HG02588 (cell line): ENCODE measurements at regions not wholly inside any gene's neighbourhood (a gene's known extent, or its start where the extent isn't known, plus 50 kb on each side); places are given as distances from the start of the nearest gene placed in this dataset.

Experiments used
- ATAC-seq: cut with Tn5 transposase; IDR thresholded peaks from one replicate; pipeline ENCODE4 v1.9.1; 2021; ENCODE audit warnings: mild to moderate bottlenecking, moderate library complexity; ENCODE audit not compliant: unreplicated experiment

DNA sequence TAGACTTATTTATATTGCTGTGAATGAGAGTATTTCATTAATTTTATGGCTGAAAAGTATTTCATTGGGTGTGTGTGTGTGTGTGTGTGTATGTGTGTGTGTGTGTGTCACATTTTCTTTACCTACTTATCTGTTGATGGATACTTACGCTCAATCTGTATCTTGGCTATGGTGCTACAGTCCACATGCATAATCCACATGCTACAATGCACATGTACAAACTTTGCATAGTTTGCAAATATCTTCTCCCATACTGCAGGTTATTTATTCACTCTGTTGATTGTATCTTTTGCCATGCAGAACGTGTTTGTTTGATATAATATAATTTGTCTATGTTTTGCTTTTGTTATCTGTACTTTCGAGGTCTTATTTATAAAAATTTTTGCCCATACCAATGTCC is 167.8 kb downstream of the RAB28 start:
- ATAC-seq, result no peak

DNA sequence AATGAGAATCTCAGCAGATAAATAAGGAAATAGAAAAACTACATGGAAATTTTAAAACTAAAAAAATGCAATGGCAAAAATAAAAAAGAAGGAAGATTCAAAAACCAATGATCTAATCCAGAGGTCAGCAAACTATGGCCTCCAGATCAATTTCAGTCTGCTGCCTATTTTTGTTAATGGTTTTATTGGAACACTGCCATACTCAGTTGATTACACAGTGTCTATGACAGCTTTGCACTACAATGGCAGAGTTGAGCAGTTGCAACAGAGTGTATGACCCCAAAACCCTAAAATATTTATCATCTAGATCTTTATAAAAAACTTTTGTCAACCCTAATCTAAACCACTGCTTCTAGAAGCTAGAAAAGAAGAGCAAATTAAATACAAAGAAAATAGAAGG is 170.3 kb downstream of the RAB28 start:
- no peak for ATAC-seq

DNA sequence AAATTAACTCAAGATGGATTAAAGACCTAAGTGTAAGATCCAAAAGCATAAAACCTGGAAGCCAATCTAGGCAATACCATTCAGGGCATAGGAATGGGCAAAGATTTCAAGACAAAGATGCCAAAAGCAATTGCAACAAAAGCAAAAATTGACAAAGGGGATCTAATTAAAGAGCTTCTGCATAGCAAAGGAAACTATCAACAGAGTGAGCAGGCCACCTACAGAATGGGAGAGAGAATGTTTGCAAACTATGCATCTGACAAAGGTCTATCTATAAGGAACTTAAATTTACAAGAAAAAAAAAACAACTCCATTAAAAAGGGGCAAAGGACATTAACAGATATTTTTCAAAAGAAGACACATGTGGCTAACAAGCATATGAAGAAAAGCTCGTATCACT is 171.9 kb downstream of the RAB28 start:
- no peak for ATAC-seq

DNA sequence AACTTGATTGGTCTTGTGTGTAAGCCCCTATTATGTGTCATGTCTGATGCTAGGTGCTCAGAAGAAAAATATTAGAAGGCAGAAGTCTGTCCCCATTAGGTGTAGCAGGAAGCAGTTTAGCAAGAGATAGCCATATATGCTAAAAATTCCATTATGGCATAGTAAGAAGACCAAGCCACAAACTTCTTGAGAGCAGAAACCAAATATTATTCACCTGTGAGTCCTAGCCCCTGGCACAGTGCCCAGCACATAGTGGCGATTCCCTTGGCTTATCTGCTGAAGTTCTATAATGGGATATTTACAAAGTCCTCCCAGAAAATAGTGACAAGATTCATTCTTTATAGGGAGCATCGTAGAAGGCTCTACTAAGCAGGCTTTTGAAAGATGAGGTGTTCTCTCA is 174.4 kb downstream of the RAB28 start:
- ATAC-seq, result no peak

DNA sequence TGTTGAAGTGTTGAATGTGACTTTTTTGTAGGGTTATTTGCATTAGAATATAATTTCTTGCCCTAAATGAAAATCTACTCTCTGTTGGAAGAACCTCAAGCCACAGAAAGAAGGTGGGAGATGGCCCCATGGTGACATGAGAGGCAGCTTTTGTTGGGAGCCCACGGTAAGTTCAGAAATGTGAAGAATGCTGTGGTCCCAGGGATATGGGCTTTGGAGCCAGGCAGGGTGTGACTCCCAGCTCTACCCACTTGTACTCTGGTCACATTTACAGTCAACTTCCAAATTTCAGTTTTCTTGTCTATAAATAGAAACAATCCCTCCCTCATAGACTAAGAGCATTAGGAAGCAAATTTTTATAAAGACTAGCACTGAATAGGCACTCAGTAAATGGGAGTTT is 177.8 kb downstream of the RAB28 start:
- no peak for ATAC-seq

DNA sequence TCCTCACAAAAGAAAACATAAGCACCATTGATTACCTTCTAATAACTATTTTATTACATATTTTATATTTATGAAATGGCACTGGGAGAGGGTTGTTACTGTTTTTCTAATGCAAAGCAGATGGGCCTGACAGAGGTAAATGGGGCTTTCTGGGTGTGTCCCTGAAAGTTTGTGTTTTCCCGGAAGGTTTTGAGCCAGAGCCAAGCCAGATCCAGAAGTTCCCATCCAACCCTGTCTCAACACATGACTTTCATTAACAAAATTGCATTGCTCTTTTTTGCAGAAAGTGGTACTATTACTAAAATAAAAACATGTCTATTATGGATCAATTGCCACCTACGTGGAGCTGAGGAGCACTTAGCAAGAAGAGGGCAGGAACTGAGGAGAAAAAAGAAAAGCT is 181.3 kb downstream of the RAB28 start:
- no peak for ATAC-seq

DNA sequence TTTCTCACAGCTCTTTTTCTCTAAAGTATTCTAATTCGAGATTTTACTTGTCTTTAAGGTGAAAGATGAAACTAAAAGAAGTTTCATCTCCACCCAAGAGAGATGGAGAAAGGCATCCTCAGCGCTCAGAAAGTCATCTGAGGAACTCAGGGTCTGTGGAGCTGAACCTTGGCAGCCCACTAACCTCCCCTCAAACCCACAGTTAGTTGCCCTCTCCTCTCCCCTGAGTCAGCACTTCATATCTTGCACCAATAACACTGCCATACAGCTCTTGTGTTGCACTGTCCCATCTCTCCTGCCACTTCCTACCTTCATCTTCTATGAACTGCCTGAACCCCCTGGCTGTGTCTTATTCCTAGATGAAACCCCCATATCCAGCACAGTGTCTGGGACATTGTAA is 184.8 kb downstream of the RAB28 start:
- no peak for ATAC-seq

DNA sequence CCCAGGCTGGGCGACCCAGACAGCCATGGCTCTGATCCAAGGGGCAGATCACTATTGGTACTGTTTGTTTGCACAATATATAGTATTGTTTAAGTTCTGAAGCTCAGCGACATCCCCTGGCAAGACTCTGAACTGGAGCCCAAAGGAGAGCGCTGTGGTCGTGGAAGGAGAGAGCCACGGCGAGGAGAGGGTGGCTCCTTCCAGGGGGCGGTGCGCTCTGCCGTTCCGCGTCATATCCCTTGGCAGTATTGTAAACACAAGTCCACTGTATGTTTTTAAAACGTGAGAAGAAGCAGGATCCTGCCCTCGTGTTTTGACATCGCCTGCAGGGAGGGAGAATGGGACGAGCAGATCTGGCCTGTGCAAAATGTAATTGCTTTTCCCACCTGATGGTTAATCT is 185.5 kb downstream of the RAB28 start:
- no peak for ATAC-seq

DNA sequence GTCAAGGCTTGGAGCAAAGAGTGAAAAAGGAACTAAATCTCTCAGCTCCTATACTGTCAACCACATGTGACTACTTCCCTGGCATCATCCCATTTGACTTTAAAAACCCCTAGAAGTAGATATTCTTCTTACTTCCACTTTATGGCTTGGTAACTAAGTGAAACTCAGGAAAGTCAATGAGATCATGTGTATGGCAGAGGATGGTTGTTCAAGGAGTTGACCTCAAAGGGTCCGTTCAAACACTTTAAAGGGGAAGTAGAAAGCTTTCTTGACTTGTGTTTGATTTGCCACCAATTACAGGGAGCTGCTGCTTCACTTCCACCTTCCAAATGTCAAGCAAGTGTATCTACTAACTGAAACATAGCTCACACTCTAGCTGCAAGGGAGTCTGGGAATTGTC is 187.2 kb downstream of the RAB28 start:
- no peak for ATAC-seq

DNA sequence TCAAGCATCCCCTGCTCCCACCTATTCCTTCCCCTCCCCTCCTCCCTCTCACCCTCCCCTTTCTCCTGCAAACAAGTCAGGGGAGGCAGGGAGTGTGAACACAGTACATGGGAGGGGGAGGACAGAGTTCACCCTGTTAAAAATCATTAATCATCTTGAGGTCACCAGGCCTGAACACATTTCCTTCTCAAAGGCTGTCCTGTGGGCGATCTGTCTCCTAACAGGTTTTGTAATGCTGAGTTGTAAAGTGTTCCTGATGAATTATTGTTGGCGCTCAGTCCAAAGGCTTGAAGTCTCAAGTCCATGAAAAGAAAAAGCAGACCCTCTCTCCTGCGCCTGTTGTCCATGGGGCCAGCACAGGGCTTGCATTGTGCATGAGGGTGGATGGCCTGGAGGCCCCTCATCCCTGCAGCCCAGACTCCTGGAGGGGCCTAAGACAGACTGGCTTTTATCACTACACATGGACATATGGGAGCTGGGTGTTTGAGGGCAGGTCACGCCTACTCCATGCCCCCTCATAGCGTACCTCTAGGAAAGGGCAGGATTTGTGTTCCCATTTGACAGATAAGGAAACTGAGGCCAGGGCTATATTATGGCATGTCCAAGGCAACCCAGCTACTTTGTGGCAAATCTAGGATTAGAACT is 189.1 kb downstream of the RAB28 start:
- ATAC-seq, result no peak

DNA sequence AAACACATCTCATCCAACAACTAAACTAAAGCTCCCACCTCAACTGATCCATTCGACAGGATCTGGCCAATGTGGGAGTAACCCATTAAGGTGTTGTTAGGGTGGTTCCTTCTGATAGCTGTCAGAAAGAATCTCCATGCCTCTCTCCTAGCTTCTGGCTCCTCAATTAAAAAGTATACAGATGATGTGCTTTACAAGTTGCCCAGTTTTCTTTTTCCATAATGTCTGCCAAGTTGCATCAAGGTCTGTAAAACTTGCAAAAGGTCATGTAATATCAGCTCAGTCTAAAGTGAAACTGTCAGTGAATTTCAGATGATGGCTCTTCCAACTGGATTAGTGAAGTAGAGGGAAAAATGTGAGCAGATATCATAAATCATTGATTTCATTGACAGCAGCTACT is 191.8 kb downstream of the RAB28 start:
- ATAC-seq, result no peak

DNA sequence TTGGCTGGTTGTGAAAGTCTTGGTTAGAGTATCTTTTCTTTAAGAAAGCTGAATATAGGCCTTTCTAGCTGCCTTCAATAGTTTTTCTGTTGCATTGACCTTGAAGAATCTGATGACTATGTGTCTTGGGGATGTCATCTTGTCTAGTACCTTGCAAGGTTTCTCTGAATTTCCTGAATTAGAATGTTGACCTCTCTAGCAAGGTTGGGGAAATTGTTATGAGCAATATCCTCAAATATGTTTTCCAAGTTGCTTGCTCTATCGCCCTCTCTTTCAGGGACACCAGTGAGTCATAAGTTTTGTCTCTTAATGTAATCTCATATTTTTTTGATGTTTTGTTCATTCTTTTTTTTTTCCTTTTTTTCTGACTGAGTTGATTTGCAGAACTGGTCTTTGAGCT is 194.7 kb downstream of the RAB28 start:
- no peak for ATAC-seq

DNA sequence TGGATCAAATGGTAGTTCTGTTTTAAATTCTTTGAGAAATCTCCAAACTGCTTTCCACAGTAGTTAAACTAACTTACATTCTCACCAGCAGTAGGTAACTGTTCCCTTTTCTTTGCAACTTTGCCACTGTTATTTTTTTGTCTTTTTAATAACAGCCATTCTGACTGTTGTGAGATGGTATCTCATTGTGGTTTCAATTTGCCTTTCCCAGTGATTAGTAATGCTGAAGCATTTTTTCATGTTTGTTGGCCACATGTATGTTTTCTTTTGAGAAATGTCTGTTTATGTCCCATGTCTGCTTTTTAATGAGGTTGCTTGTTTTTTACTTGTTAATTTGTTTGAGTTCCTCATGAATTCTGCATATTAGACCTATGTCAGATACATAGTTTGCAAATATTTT is 198.8 kb downstream of the RAB28 start:
- no peak for ATAC-seq

DNA sequence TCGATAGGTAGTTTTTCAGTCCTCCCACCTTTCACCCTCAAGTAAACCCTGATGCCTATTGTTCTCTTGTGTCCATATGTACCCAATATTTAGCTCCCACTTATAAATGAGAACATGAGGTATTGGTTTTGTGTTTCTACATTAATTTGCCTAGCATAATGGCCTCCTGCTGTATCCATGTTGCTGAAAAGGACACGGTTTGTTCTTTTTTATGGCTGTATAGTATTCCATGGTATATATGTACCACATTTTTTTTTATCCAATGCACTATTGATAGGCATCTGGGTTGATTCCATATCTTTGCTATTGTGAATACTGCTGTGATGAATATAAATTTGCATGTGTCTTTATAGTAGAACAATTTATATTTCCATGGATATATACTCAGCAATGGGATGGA is 199.2 kb downstream of the RAB28 start:
- ATAC-seq, result no peak

DNA sequence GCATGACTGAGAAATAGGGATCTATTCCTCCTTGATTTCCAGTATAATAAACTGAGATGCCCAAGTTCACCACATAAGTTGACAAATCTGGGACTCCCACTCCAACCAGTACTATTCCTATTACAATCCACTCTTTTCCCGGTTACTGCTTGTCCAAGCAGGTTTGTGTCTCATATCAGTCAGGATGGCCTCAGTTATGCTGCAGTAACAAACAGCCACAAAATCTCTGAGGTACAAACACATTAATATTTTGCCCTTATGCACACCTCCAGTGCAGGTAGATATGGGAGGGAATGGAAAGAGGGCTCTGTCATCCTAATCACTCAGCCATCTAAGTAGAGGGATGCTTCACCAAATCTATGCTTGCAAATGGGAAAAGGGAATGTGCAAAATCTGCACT is 207.8 kb downstream of the RAB28 start:
- ATAC-seq, result no peak

DNA sequence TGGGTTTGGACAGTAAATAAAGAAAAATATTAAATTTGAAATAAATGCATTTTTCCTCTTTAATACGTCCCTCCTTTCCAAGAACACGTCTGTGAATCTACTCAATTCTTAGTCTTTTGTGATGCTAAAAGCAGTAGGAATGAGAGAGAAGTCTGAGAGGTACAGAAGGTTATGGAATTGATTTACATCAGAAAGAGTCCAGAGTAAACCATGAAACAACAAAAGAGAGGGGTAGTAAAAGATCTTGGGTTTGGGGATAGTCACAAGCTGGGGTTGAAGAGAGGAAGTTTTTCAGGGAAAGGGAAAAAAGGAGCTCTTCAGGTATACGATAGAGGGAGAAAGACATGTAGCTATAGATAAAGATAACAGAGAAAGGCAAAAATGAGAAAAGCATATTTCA is 215.4 kb downstream of the RAB28 start:
- ATAC-seq, result no peak

DNA sequence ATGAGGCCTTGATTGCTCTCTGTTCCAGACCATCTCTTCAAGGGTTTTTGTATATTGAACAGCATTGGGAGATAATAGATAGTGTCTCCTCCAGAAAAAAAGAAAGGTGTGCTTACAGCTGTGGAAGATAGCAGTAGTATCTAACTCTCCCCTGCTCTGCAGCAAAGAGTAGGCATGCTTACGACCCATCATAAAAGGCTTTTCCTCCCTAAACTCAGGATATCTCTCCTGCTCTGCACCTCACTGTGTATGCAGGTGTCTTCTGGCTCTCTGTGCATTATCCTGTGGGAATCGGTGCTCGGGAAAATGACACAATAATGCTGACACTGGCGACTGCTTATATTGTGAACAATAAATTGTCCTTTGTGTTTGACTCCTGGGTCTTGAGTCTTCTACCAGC is 216.0 kb downstream of the RAB28 start:
- no peak for ATAC-seq

DNA sequence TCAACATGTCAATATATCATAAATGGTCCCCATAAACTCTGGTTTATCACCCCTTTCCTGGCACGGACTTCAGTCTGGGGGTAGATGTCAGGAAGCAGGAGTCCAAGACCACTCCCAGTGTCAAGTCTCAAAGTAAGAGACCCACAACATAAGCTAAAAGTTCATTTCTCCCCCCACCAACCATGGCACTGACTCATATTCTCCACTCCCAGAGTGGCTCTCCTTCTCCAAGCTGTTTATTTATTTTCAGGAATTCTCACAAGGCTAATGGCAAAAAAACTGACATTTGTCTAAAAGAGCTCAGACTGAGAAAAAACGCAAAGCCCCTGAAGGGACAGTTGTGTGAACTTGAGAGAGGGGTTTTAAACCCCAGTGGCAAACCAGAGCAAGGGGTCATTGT is 217.0 kb downstream of the RAB28 start:
- no peak for ATAC-seq

DNA sequence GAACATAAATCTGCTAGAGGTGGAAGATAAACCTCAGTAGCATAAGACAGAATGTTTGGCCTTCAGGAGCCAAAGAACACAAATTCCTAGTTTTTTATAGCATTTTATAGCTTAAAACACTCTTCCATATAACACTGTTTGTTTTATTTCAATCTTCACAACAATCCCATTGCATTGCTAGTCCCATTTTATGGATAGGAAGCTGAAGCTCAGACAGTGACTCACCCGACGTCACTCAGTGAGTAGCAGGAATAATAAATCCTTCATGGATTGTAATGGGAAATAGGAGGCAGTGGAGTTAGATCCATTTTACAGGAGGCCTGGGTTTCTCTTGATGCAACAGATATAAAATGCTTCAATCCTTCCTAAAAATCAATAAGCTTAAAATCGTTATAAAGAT is 217.5 kb downstream of the RAB28 start:
- no peak for ATAC-seq

DNA sequence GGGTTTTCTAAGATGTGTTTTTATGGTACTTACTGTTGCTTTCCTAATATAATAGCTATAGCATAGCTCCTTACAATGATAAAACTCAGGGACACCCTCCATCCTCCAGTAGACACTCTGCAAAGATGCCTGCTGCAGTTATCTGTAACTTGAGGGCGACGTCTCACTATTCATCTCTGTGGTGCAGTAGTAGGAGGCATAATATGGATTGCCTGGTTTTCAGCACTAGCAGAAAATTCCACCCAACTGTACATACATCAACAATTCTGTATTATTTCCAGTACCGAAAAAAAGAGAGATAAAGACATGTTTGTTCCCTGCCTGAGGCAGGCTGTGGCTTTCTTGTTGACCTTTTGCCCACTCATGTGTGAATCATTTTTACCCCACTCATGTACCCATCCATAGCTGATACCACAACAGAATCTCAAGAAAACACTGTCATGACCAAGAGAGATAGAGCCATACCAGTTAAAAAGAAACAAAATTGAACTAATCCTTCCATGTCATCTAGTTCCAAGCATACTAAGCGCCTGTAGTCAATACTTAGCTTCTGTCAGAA is 220.1 kb downstream of the RAB28 start:
- no peak for ATAC-seq

DNA sequence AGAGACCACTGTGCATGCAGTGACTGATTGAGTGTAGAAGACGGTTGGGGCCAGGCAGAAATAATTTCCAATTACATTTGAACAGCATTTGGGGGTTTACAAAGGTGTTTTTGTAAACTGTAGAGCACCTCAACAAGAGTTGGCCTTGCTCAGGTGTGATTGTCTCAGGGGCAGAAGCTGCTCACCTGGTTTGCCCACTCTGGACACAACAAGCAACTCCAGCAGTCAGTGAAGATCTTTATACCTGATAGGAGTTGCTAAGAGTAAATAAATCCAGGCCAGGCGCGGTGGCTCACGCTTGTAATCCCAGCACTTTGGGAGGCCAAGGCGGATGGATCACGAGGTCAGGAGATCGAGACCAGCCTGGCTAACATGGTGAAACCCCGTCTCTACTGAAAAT is 221.3 kb downstream of the RAB28 start:
- no peak for ATAC-seq

DNA sequence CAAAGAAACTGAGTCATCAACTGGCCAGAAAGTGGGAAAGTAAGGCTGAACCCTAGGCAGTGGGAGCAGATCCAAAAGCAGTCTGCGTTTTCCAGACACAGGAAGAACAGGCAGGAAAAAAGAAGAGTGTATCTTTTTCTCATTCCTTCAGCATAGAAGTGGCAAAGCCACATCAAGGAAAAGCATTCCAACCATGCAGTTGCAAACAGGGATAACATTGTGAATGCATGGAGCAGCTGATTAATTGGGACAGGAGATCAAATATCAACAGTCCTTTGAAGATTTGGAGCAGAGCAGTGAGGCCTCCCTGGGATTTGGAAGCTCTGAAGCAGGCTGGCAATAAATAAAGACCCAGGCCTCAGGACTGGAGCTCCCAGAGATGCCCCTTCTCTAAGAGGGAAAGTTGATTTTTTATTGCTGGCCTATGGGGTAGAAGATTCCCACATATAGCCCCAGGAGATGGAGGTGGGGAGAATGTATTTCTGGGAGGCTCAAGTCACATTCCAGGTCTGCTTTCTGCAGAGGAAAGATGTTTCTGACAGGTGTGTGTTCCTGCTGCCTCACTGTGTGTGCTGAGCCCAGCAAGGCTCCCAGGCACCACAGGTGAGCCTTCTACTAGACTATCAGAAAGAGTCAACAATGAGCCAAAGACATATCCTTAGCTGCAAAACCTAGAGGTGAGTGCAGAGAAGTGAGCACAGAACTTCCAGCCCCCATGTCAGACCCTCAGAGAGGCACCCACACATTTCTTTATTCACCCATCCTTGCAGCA is 222.5 kb downstream of the RAB28 start:
- ATAC-seq, result no peak

DNA sequence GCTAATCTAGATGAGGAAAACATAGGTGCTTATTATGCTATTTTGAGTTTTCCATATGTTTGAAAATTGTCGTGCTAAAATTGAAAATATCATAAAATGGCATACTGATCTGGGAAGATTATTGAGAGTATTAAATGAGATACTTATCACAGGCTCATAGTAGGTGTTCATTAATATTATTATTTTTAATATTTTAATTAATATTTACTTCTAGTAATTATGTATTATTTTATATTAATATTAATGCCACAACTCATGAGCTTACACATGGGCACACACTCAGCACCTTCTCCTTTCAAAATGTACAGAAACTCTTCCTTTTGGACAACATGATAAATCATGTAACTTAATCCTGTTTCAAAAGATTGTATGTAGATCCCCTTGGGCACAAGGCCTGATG is 223.6 kb downstream of the RAB28 start:
- ATAC-seq, result no peak
